GM19099 (cell line): ENCODE measurements at regions not wholly inside any gene's neighbourhood (a gene's known extent, or its start where the extent isn't known, plus 50 kb on each side); places are given as distances from the start of the nearest gene placed in this dataset.

Experiments
- POLR2A ChIP-seq: IDR thresholded peaks from 3 replicates; pipeline ENCODE4 v1.6.1; 2011; ENCODE audit warnings: low read depth; ENCODE audit not compliant: insufficient read length; ENCODE audit errors: extremely low read depth

DNA sequence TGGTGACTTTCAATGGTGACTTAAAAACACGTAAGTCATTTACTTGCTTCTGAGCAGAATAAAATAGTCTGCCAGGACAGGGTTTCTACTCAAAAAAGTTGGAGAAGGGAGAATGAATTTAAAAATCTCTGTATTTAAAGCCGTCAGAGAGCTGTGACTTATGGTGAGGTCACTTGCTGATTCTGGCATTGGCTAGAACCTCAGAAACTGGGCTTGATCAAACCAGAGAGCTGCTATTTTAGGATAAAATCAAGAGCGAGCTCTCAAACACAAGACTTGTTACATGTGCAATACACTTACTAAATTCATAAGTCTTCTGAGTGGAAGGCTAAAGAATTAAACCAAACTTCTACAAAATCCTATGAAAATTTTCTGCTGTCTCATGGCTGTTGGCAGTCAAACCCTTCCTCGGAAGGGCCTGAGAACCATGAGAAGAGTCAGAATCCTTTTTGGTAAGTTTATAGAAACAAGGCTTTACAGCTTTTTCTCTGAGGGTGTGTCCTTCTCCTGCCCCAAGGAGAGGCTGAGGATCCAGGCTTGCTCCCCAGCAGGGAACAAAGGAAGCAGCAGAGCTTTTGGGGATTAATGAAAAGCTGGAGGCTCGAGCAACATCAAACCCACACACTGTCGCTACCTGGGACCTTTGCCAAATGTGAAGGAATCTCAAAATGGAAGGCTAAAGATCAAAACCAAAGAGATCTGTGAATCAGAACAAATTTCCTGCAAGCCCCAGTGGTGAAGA lies 816.4 kb downstream of the SOCS6 start:
- TF ChIP-seq POLR2A: no peak

DNA sequence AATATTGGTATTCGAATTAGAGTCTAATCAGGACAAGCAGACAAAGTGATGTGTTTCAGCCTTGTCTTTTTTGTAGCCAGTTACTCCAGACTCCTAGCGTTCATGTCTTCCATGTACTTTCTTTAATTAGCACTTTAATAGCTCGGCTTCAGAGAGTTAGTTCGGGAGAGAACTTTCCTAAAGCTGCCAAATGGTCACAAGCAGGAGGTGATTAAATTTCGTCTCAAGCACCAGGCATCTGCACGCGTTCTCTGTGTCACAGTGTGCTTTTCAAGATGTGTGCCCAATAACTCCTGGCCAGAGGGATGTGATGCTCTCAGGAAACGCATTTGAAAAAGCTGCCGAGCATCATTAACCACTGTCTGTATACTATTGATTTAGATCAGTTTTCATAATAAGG lies 790.8 kb downstream of the SOCS6 start:
- no peak for TF ChIP-seq POLR2A

DNA sequence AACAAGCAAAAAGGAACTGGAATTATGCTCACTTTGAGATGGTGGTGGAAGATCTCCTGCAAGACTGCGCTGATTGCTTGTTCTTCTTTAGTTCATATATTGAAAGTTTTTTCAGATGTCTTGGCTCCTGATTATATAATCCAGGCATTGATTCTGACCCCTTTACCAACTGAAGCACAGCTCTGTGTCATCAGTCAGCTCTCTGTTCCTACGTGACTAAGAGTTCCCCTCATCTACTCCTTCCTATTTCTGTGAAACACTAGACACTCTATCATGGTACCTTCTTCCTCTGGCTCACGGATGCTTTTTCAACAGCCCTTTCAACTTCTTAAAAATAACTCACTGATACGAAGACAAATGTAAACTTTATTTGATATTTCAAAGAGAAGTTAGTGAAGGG lies 788.6 kb downstream of the SOCS6 start:
- no peak for TF ChIP-seq POLR2A

DNA sequence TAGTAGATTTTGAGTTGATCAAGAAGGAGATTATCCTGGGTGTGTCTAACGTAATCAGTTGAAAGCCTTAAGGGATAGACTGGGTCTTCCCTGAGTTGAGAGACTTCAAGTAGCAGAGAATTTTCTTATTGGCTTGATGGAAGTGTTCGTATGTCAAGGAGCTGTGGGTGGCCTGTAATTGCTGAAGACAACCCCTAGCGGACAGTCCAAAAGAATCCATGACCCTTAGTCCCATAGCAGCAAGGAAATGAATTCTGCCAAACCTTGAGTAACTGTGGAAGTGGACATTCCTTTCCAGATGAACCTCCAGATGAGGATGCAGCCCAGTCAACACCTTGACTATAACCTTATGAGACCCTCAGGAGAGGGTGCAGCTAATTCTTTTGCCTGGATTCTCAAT lies 786.3 kb downstream of the SOCS6 start:
- TF ChIP-seq POLR2A: no peak

DNA sequence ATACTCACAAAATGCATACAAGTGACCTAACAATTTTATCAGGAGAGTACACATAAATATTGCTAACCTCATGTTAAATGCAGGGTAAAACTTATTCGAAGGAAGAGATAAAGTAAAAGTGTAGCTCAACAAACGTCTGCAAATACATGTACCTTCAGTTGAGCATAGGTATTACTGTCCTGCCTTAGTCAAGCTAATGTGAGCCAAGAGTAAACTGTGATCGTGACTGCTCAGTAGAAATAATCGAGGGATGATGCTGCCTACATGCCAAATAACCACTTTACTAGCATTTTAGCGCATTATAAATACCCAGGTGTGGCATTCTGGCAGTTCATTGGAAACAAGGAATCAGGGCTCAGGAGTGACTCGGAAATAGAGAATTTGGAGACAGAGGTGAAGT lies 779.5 kb downstream of the SOCS6 start:
- no peak for TF ChIP-seq POLR2A

- no peak for TF ChIP-seq POLR2A
Observed at GRCh38 chr18:71049893-71050292, 761.0 kb downstream of the SOCS6 start.

DNA sequence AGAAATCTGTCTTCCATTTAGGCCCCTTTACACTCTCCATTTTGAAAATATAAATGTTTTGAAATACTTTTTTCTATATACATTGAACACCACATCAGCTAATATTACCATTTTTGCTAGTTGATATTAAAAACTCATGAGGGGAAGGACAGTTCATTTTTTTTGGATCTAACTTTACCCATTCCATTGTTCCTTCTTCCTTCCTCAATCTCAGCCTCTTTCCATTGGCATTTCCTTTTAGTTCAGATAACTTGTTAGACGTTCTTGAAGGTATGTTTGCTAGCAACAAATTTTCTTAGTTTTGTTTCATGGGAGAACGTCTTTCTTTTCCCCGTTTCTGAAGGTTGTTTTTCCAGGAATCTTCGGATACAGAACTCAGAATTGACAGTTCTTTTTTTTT lies 759.0 kb downstream of the SOCS6 start:
- TF ChIP-seq POLR2A: no peak

DNA sequence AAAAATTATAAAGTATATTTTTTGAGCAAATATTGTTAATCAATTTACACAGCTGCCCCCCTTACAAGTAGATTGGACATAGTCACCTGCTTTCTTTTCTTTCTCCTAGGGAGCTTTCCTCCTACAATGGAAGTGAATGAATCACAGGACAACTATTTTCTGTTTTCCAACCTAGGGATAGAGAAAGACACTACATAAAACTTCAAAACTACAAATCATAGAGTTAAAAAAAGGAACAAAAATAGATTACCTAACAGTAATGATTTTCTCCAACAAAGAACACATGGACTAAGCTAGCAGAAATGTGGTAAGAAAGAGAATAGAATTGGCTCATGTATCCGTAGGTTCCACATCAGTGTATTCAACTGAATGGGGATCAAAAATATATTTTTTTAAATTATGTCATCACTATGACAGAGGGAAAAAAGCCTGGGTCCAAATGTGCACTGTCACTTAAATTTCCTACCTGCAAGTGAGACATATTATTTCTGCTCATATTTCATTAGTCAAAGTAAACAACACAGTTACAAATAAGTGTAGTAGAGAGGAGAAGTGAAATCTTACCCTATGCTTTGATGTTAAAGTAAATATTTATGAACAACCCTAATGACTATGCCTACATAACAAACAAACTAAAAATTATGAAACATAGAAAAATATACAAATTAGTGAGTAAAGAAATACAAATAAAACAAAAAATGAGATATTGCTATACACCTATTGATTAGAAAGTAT lies 756.7 kb downstream of the SOCS6 start:
- no peak for TF ChIP-seq POLR2A

DNA sequence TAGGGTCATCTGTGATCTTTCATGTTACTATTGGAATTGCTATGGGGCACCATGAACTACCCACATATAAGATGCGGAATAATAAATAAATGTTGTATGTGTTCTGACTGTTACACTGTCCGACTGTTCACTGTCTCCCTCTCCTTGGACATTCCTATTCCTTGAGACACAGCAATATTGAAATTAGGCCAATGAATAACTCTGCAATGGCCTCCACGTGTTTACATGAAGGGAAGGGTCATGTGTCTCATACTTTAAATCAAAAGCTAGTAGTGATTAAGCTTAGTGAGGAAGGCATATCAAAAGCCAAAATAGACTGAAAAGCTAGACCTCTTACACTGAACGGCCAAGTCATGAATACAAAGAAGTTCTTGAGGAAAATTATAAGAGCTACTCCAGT lies 751.3 kb downstream of the SOCS6 start:
- no peak for TF ChIP-seq POLR2A

- no peak for TF ChIP-seq POLR2A
Observed at GRCh38 chr18:71038196-71038595, 749.4 kb downstream of the SOCS6 start.

GRCh38 chr18:71036783-71037182 lies 747.9 kb downstream of the SOCS6 start:
- no peak for TF ChIP-seq POLR2A

DNA sequence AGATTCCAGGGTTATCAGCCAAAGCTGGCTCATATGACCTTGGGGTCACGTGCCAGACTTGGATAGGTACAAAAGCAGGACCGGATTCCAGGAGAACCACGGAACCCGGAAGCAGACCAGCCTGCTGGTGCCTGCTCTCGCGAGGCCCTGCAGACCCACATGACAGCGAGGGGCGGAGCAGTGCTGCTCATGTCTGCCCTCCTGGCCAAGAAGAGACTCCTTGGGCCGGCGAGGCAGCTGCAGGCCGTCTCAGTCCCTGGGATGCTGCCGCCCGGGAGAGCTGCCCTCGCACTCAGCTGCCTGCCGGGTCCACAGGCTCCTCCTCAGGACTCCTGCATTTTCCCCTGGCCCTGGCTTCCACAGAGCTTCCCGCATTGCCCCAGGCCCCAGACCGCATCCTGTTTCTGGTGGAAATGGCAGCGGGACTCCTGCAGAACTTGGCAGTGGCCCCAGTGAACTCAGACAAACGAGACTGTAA lies 739.5 kb downstream of the SOCS6 start:
- TF ChIP-seq POLR2A: no peak

- TF ChIP-seq POLR2A: no peak
Observed at GRCh38 chr18:71027531-71027930, 738.7 kb downstream of the SOCS6 start.

DNA sequence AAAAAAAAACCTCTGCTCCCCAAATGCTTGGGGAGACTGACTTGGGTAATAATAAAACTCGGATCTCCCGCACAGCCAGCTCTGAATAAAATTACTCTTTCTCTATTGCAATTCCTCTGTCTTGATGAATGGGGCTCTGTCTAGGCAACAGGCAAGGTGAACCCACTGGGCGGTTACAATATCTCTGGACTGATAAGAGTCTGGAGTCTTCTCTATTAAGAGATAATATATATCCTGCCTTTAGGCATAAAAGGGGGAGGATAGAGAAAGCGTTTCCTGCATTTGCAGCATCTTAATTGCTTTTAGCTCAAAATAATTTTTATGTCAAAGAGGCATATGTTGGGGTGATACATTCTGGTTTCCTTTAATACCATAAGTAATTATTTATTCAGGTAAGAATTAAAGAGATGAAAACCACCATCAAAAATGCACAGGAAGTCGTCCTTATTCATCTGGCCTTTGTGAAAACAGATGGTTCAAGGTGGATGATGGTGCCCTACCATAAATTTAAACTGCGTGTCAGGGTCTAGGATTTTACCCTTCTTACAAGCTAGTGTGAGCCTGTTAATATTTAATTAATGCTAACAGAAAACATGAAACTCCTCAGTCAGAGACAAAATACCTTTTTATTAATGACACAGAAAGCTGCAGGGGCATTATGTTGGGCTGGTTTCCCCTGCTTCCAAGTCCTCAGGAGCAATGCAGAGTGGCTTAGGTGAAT lies 736.8 kb downstream of the SOCS6 start:
- TF ChIP-seq POLR2A: no peak

- TF ChIP-seq POLR2A: no peak
Observed at GRCh38 chr18:71022389-71022788, 733.5 kb downstream of the SOCS6 start.

DNA sequence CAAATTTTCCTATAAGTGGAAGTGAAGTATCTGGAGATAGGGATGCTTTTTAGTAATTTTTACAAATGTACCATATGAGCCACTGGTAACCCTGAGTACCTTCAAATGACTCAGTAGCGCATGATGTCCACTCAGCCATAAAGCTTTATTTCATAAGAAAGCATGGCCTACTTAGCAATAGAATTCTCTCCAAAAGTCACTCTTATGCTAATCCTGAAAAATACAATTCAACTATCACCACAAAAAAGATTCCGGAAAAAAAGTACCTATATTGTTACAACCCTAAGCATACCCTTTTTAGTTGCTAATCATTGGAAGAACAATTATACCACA lies 732.2 kb downstream of the SOCS6 start:
- TF ChIP-seq POLR2A: no peak
